ENCODE measurements at regions not wholly inside any gene's neighbourhood (a gene's known extent, or its start where the extent isn't known, plus 50 kb on each side); places are given as distances from the start of the nearest gene placed in this dataset.
"Not testable (repeated sequence)": the region's sequence is repeated elsewhere in the genome, so short reads cannot be mapped to it uniquely, and the experiment has no call there.

GRCh38 chr4:128657638-128658037 is 151.9 kb upstream of the JADE1 start:
- Mint-ChIP-seq H3K27ac (no peak overlapping the region), H3K36me3 (no peaks in the 10 kb centered on the region), H3K9me3 (peaks cover 0 to 9% (median 0%) of the 10 kb centered on the region in 7 donors), H3K4me3 (no peak overlapping the region), H3K4me1 (peaks cover 0 to 4% (median 0%) of the 10 kb centered on the region in 4 donors), H3K27me3 (peaks cover 4% of the 10 kb centered on the region)
- no peaks in the 10 kb centered on the region for H3K27me3 ChIP-seq (ENCODE audit: control insufficient read depth, insufficient read depth, low read length)
- no peaks in the 10 kb centered on the region for H3K4me1 ChIP-seq (ENCODE audit: control insufficient read depth, insufficient read depth, low read length, poor library complexity, severe bottlenecking)
- no peaks in the 10 kb centered on the region for H3K9me3 ChIP-seq (ENCODE audit: control insufficient read depth in 2 of 2, low read length in 2 of 2)
- ATAC-seq (ENCODE audit: low read depth in 2 of 2), result no peak
- H3K27ac ChIP-seq (ENCODE audit: insufficient read depth, low read length, poor library complexity, severe bottlenecking), result no peak overlapping the region
- H3K36me3 ChIP-seq (ENCODE audit: control insufficient read depth, insufficient read depth, low read length), result no peaks in the 10 kb centered on the region
- no peak for DNase-seq
- H3K4me3 ChIP-seq (ENCODE audit: low read depth, low read length), result no peak overlapping the region

- no peak for DNase-seq
- ATAC-seq (ENCODE audit: low read depth in 2 of 2), result no peak
- H3K4me3 Mint-ChIP-seq, result no peak overlapping the region
Measured at GRCh38 chr4:128654465-128654864, 155.0 kb upstream of the JADE1 start.

GRCh38 chr4:128653527-128654444 is 155.7 kb upstream of the JADE1 start:
- no peak for ATAC-seq (ENCODE audit: low read depth in 2 of 2)
- H3K4me3 Mint-ChIP-seq, result no peak overlapping the region
- DNase-seq, result no peak
- H3K9me3 Mint-ChIP-seq, result peaks cover 0 to 9% (median 0%) of the 10 kb centered on the region in 7 donors
- no peaks in the 10 kb centered on the region for H3K9me3 ChIP-seq (ENCODE audit: control insufficient read depth in 2 of 2, low read length in 2 of 2)
- H3K27me3 Mint-ChIP-seq, result peaks cover 9% of the 10 kb centered on the region
- H3K4me1 ChIP-seq (ENCODE audit: control insufficient read depth, insufficient read depth, low read length, poor library complexity, severe bottlenecking), result no peaks in the 10 kb centered on the region
- no peaks in the 10 kb centered on the region for H3K36me3 Mint-ChIP-seq
- no peak overlapping the region for H3K27ac Mint-ChIP-seq
- no peak overlapping the region for H3K4me3 ChIP-seq (ENCODE audit: low read depth, low read length)
- peaks cover 5% of the 10 kb centered on the region for H3K27me3 ChIP-seq (ENCODE audit: control insufficient read depth, insufficient read depth, low read length)
- no peak overlapping the region for H3K27ac ChIP-seq (ENCODE audit: insufficient read depth, low read length, poor library complexity, severe bottlenecking)
- H3K4me1 Mint-ChIP-seq, result peaks cover 0 to 4% (median 0%) of the 10 kb centered on the region in 4 donors
- H3K36me3 ChIP-seq (ENCODE audit: control insufficient read depth, insufficient read depth, low read length), result no peaks in the 10 kb centered on the region

More at GRCh38 chr4:128654465-128654864, 155.0 kb upstream of the JADE1 start:
- Histone ChIP-seq H3K9me3 (ENCODE audit: control insufficient read depth in 2 of 2, low read length in 2 of 2) (no peaks in the 10 kb centered on the region), H3K27me3 (ENCODE audit: control insufficient read depth, insufficient read depth, low read length) (peaks cover 5% of the 10 kb centered on the region), H3K4me1 (ENCODE audit: control insufficient read depth, insufficient read depth, low read length, poor library complexity, severe bottlenecking) (no peaks in the 10 kb centered on the region), H3K36me3 (ENCODE audit: control insufficient read depth, insufficient read depth, low read length) (no peaks in the 10 kb centered on the region), H3K4me3 (ENCODE audit: low read depth, low read length) (no peak overlapping the region), H3K27ac (ENCODE audit: insufficient read depth, low read length, poor library complexity, severe bottlenecking) (no peak overlapping the region)
- H3K4me1 Mint-ChIP-seq, result peaks cover 0 to 4% (median 0%) of the 10 kb centered on the region in 4 donors
- H3K9me3 Mint-ChIP-seq, result peaks cover 0 to 9% (median 0%) of the 10 kb centered on the region in 7 donors
- H3K27ac Mint-ChIP-seq, result no peak overlapping the region
- no peaks in the 10 kb centered on the region for H3K36me3 Mint-ChIP-seq
- peaks cover 9% of the 10 kb centered on the region for H3K27me3 Mint-ChIP-seq

GRCh38 chr4:128649575-128650205 is 159.8 kb upstream of the JADE1 start:
- Mint-ChIP-seq H3K4me3 (no peak overlapping the region), H3K36me3 (no peaks in the 10 kb centered on the region), H3K27ac (no peak overlapping the region), H3K9me3 (peaks cover 0 to 4% (median 0%) of the 10 kb centered on the region in 7 donors), H3K27me3 (peaks cover 9% of the 10 kb centered on the region), H3K4me1 (no peaks in the 10 kb centered on the region)
- DNase-seq, result no peak
- peaks cover 5% of the 10 kb centered on the region for H3K27me3 ChIP-seq (ENCODE audit: control insufficient read depth, insufficient read depth, low read length)
- no peak overlapping the region for H3K27ac ChIP-seq (ENCODE audit: insufficient read depth, low read length, poor library complexity, severe bottlenecking)
- no peaks in the 10 kb centered on the region for H3K4me1 ChIP-seq (ENCODE audit: control insufficient read depth, insufficient read depth, low read length, poor library complexity, severe bottlenecking)
- H3K9me3 ChIP-seq (ENCODE audit: control insufficient read depth in 2 of 2, low read length in 2 of 2), result no peaks in the 10 kb centered on the region
- no peak overlapping the region for H3K4me3 ChIP-seq (ENCODE audit: low read depth, low read length)
- no peak for ATAC-seq (ENCODE audit: low read depth in 2 of 2)
- H3K36me3 ChIP-seq (ENCODE audit: control insufficient read depth, insufficient read depth, low read length), result no peaks in the 10 kb centered on the region

GRCh38 chr4:128649161-128649560 is 160.3 kb upstream of the JADE1 start:
- DNase-seq, result no peak
- Histone ChIP-seq H3K27ac (ENCODE audit: insufficient read depth, low read length, poor library complexity, severe bottlenecking) (no peak overlapping the region), H3K4me3 (ENCODE audit: low read depth, low read length) (no peak overlapping the region), H3K27me3 (ENCODE audit: control insufficient read depth, insufficient read depth, low read length) (peaks cover 5% of the 10 kb centered on the region), H3K36me3 (ENCODE audit: control insufficient read depth, insufficient read depth, low read length) (no peaks in the 10 kb centered on the region), H3K4me1 (ENCODE audit: control insufficient read depth, insufficient read depth, low read length, poor library complexity, severe bottlenecking) (no peaks in the 10 kb centered on the region), H3K9me3 (ENCODE audit: control insufficient read depth in 2 of 2, low read length in 2 of 2) (no peaks in the 10 kb centered on the region)
- H3K27ac Mint-ChIP-seq, result no peak overlapping the region
- no peak overlapping the region for H3K4me3 Mint-ChIP-seq
- no peak for ATAC-seq (ENCODE audit: low read depth in 2 of 2)
- H3K36me3 Mint-ChIP-seq, result no peaks in the 10 kb centered on the region
- no peaks in the 10 kb centered on the region for H3K4me1 Mint-ChIP-seq
- H3K27me3 Mint-ChIP-seq, result peaks cover 9% of the 10 kb centered on the region
- peaks cover 0 to 2% (median 0%) of the 10 kb centered on the region in 7 donors for H3K9me3 Mint-ChIP-seq

- H3K36me3 ChIP-seq (ENCODE audit: control insufficient read depth, insufficient read depth, low read length), result no peaks in the 10 kb centered on the region
- Mint-ChIP-seq H3K36me3 (no peaks in the 10 kb centered on the region), H3K4me1 (no peaks in the 10 kb centered on the region), H3K27me3 (peaks cover 8% of the 10 kb centered on the region), H3K27ac (no peak overlapping the region), H3K9me3 (peaks cover 0 to 2% (median 0%) of the 10 kb centered on the region in 7 donors), H3K4me3 (no peak overlapping the region)
- peaks cover 5% of the 10 kb centered on the region for H3K27me3 ChIP-seq (ENCODE audit: control insufficient read depth, insufficient read depth, low read length)
- H3K4me1 ChIP-seq (ENCODE audit: control insufficient read depth, insufficient read depth, low read length, poor library complexity, severe bottlenecking), result no peaks in the 10 kb centered on the region
- no peaks in the 10 kb centered on the region for H3K9me3 ChIP-seq (ENCODE audit: control insufficient read depth in 2 of 2, low read length in 2 of 2)
- H3K4me3 ChIP-seq (ENCODE audit: low read depth, low read length), result no peak overlapping the region
- no peak overlapping the region for H3K27ac ChIP-seq (ENCODE audit: insufficient read depth, low read length, poor library complexity, severe bottlenecking)
- ATAC-seq (ENCODE audit: low read depth in 2 of 2) (no peak), DNase-seq (no peak)
Measured at GRCh38 chr4:128648021-128648420, 161.5 kb upstream of the JADE1 start.

GRCh38 chr4:128646893-128647292 is 162.6 kb upstream of the JADE1 start:
- not testable (repeated sequence) for H3K4me3 Mint-ChIP-seq

More at GRCh38 chr4:128646893-128647292, 162.6 kb upstream of the JADE1 start:
- H3K4me1 ChIP-seq (ENCODE audit: control insufficient read depth, insufficient read depth, low read length, poor library complexity, severe bottlenecking); H3K36me3 ChIP-seq (ENCODE audit: control insufficient read depth, insufficient read depth, low read length); H3K27me3 Mint-ChIP-seq; H3K27ac ChIP-seq (ENCODE audit: insufficient read depth, low read length, poor library complexity, severe bottlenecking); H3K36me3 Mint-ChIP-seq; H3K27me3 ChIP-seq (ENCODE audit: control insufficient read depth, insufficient read depth, low read length); H3K4me3 ChIP-seq (ENCODE audit: low read depth, low read length); DNase-seq; H3K4me1 Mint-ChIP-seq; H3K9me3 ChIP-seq (ENCODE audit: control insufficient read depth in 2 of 2, low read length in 2 of 2); ATAC-seq (ENCODE audit: low read depth in 2 of 2); H3K9me3 Mint-ChIP-seq; H3K27ac Mint-ChIP-seq: not testable (repeated sequence)

Data from CD4-positive, CD25-positive, alpha-beta regulatory T cell (primary cell).